Gastroesophageal sphincter (tissue), 4 donors: ENCODE measurements at regions not wholly inside any gene's neighbourhood (a gene's known extent, or its start where the extent isn't known, plus 50 kb on each side); places are given as distances from the start of the nearest gene placed in this dataset.

Experiments used
- ATAC-seq: fragments of 150-250 bp; one replicate; pipeline ENCODE4 v1.9.1; 2016; ENCODE audit warnings: mild to moderate bottlenecking, moderate library complexity
- H3K27ac ChIP-seq, 4 donors: fragments of 200-600 bp; sonication (generic) in 3 of 4; 1 replicate in 3 of 4; 2 replicates in 1 of 4; pipeline ENCODE4 v1.5.1; 2016 to 2019
- H3K27me3 ChIP-seq: fragments of 200-600 bp; sonication (generic); one replicate; pipeline ENCODE4 v1.5.1; 2019
- H3K36me3 ChIP-seq, 2 donors: fragments of 200-600 bp; sonication (generic); one replicate each; pipeline ENCODE4 v1.5.1; 2019; ENCODE audit warnings: control low read depth in 1 of 2
- H3K4me1 ChIP-seq, 3 donors: fragments of 200-600 bp; sonication (generic); 1 replicate in 2 of 3; 2 replicates in 1 of 3; pipeline ENCODE4 v1.5.1; 2016 to 2019; ENCODE audit warnings: control low read depth in 2 of 3
- H3K4me3 ChIP-seq, 2 donors: fragments of 200-600 bp; sonication (generic); one replicate each; pipeline ENCODE4 v1.5.1; 2019; ENCODE audit warnings: mild to moderate bottlenecking in 1 of 2, moderate library complexity in 1 of 2
- H3K9me3 ChIP-seq, 3 donors: fragments of 200-600 bp; sonication (generic); one replicate each; pipeline ENCODE4 v1.5.1; 2017 to 2019; ENCODE audit warnings: control low read depth in 2 of 3
- CTCF ChIP-seq, 4 experiments: fragments of 200-600 bp in 2 of 4; fragments of 450-650 bp in 2 of 4; sonication (generic) in 1 of 4; IDR thresholded peaks; one replicate each; pipeline ENCODE4 v1.5.1; 2017 to 2019; ENCODE audit warnings: antibody characterized with exemption in 4 of 4, mild to moderate bottlenecking in 2 of 4, moderate library complexity in 2 of 4
- EP300 ChIP-seq: sonication (generic); formaldehyde crosslinking; IDR thresholded peaks from one replicate; pipeline ENCODE4 v1.6.1; 2017; ENCODE audit warnings: antibody characterized with exemption, mild to moderate bottlenecking
- POLR2A ChIP-seq, 2 donors: fragments of 450-650 bp; IDR thresholded peaks; one replicate each; pipeline ENCODE4 v1.6.1; 2017; ENCODE audit warnings: antibody characterized with exemption in 2 of 2, mild to moderate bottlenecking in 2 of 2, moderate library complexity in 1 of 2
- POLR2AphosphoS5 ChIP-seq: sonication (generic); formaldehyde crosslinking; IDR thresholded peaks from one replicate; pipeline ENCODE4 v1.6.1; 2017; ENCODE audit warnings: antibody characterized with exemption
- WGBS, 2 donors: methylation state at CpG; one replicate each; pipeline ENCODE4 v1.1.5; 2018; ENCODE audit warnings: low coverage in 1 of 2; 5-methylcytosine and 5-hydroxymethylcytosine counted together
- small RNA-seq, 4 donors: library from RNA; depleted of rRNA; stranded (forward); fragments of <200 nt; gene quantifications; one replicate each; pipeline ENCODE3, GENCODE V24; 2016

GRCh38 chr1:147046189-147046862, 108.2 kb downstream of the NBPF12 start:
- 42 to 50% methylated on average over 1 of the region's 1 CpG for WGBS, 2 donors

More at GRCh38 chr1:147046189-147046862, 108.2 kb downstream of the NBPF12 start:
- TF ChIP-seq POLR2AphosphoS5 (no peak), CTCF (IDR thresholded peaks at IDR 0.05) (no peak), POLR2A (IDR thresholded peaks at IDR 0.05) (no peak), EP300 (no peak)
- H3K27me3 ChIP-seq: peaks cover 14% of the 10 kb centered on the region
- no peaks in the 10 kb centered on the region for H3K4me1 ChIP-seq
- no peaks in the 10 kb centered on the region for H3K36me3 ChIP-seq
- no peak overlapping the region for H3K4me3 ChIP-seq
- H3K9me3 ChIP-seq: no peaks in the 10 kb centered on the region
- no peak overlapping the region for H3K27ac ChIP-seq
- no peak for ATAC-seq

Small RNA genes in the stretch of these regions (small RNA-seq; reads per million reads assigned to genes)
- 0 reads per million in 4 donors for gene RNU1-151P
